ENCODE measurements at regions not wholly inside any gene's neighbourhood (a gene's known extent, or its start where the extent isn't known, plus 50 kb on each side); places are given as distances from the start of the nearest gene placed in this dataset.

DNA sequence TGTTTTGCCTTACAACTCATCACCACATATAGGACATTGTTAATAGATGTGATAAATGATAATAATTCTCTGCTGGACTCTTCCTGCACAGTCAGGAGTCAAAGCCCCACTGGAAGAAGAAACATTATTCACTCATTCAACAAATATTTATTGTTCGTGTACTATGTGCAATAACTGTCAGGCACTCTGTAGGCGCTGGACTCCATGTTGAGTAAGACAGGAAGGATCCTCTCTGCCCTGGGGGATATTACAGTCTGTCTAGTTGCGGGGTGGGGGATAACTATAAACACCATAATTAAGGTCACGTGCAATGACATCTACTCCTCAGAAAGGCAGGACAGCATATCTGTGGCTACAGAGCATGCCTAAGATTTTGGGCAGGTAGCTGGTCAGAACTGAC, 281.1 kb downstream of the FAT3 start:
- Histone ChIP-seq H3K4me1 (replicated peaks in 1 of 2; ENCODE audit: control insufficient read depth in 2 of 2, insufficient read depth in 2 of 2, low read length in 2 of 2) (no peaks in the 10 kb centered on the region), H3K27me3 (ENCODE audit: control insufficient read depth in 2 of 2, insufficient read depth in 2 of 2, low read length in 2 of 2) (no peaks in the 10 kb centered on the region), H3K9ac (ENCODE audit: insufficient read depth in 1 of 2, low read depth in 2 of 2, low read length in 2 of 2) (no peak overlapping the region), H4K20me1 (replicated peaks; ENCODE audit: control insufficient read depth, insufficient read depth, low read length) (no peaks in the 10 kb centered on the region), H3K36me3 (ENCODE audit: control insufficient read depth, insufficient read depth, low read length) (no peaks in the 10 kb centered on the region), H3K9me3 (replicated peaks; ENCODE audit: control insufficient read depth, insufficient read depth, low read depth, low read length) (0 out of 2 replicates have a peak, but pooled peaks cover 2% of the 10 kb centered on the region), H3K4me3 (no peak overlapping the region), H3K4me2 (ENCODE audit: insufficient read depth, low read length) (no peak overlapping the region), H3K27ac (ENCODE audit: extremely low read depth, low read depth, low read length) (no peak overlapping the region), H2AFZ (ENCODE audit: low read depth, low read length) (no peak overlapping the region), H3K9me1 (ENCODE audit: control insufficient read depth, insufficient read depth, low read length) (no peaks in the 10 kb centered on the region), H3K79me2 (ENCODE audit: control insufficient read depth, insufficient read depth, low read length) (no peaks in the 10 kb centered on the region)
- in situ Hi-C loops (cut with MboI) (no loop called here), intact Hi-C loops (cut with micrococcal nuclease) (no loop called here)
- DNase-seq (ENCODE audit: extremely low read depth in 1 of 4, low spot score in 3 of 4) (no peak), FAIRE-seq (no peak), ATAC-seq (no peak)
- 2% methylated on average over 4 of the region's 4 CpGs for WGBS (ENCODE audit: insufficient coverage, low coverage, missing lambda C conversion rate)
- CTCF ChIA-PET (ENCODE audit: low intra/inter-chr PET ratio) = no interaction called here
- TF ChIP-seq STAG1 (CRISPR knock-in tag; IDR thresholded peaks at IDR 0.05; ENCODE audit: borderline replicate concordance) (no peak), ATF3 (IDR thresholded peaks at IDR 0.05) (no peak), ATF3 (CRISPR knock-in tag; conservative IDR thresholded peaks at IDR 0.05) (no peak), PCBP1 (IDR thresholded peaks at IDR 0.05; ENCODE audit: low read depth, low read length, poor library complexity, severe bottlenecking) (no peak), TEAD1 (CRISPR knock-in tag; IDR thresholded peaks at IDR 0.05) (no peak)
- TF ChIP-seq, protein P1, sequence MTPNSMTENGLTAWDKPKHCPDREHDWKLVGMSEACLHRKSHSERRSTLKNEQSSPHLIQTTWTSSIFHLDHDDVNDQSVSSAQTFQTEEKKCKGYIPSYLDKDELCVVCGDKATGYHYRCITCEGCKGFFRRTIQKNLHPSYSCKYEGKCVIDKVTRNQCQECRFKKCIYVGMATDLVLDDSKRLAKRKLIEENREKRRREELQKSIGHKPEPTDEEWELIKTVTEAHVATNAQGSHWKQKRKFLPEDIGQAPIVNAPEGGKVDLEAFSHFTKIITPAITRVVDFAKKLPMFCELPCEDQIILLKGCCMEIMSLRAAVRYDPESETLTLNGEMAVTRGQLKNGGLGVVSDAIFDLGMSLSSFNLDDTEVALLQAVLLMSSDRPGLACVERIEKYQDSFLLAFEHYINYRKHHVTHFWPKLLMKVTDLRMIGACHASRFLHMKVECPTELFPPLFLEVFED (CRISPR knock-in tag; conservative IDR thresholded peaks at IDR 0.05) = no peak
- no TSS peak for BruUV-seq (replicated peaks)
- POLR2A ChIA-PET = no interaction called here

All from K562 (cell line).